CD4-positive, alpha-beta T cell treated with Interleukin-4 for 1 hour (primary cell): ENCODE measurements at regions not wholly inside any gene's neighbourhood (a gene's known extent, or its start where the extent isn't known, plus 50 kb on each side); places are given as distances from the start of the nearest gene placed in this dataset.
"Not testable (repeated sequence)": the region's sequence is repeated elsewhere in the genome, so short reads cannot be mapped to it uniquely, and the experiment has no call there.

Source experiments
- DNase-seq, 2 donors: peaks; one replicate each; pipeline ENCODE4 v3.0.0-alpha.2; 2020 to 2022

- DNase-seq, result no peak
Observed at GRCh38 chr10:121243609-121244241, 354.5 kb downstream of the FGFR2 start.

DNA sequence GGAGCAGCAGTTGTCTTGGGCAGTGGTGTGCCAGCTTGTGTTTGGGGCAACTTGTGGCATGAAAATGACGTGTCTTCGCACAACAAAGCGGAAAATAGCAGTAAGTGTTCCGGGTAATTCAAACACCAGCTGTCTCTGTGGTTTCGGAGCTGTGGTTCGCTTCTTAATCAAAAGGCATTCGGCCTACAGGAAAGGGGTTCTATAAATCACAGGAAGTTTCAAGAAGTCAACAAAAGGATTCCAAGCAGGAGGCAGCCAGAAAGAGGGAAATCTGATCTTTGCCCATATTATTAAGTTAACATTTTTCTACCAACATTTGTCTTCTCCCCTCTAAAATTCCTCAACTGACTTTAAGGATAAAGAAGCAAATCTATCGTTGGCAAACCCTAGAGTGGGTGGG lies 353.4 kb downstream of the FGFR2 start:
- DNase-seq, result no peak

GRCh38 chr10:121245754-121246153 lies 352.5 kb downstream of the FGFR2 start:
- no peak for DNase-seq

GRCh38 chr10:121248266-121248665 lies 350.0 kb downstream of the FGFR2 start:
- no peak for DNase-seq

- no peak for DNase-seq
Observed at GRCh38 chr10:121250995-121251764, 347.1 kb downstream of the FGFR2 start.

- DNase-seq, result no peak
Observed at GRCh38 chr10:121252756-121253155, 345.5 kb downstream of the FGFR2 start.

- DNase-seq, result no peak
Observed at GRCh38 chr10:121260377-121260776, 337.9 kb downstream of the FGFR2 start.

- DNase-seq, result no peak
Observed at GRCh38 chr10:121261665-121262064, 336.6 kb downstream of the FGFR2 start.

GRCh38 chr10:121262774-121263430 lies 335.3 kb downstream of the FGFR2 start:
- no peak for DNase-seq

GRCh38 chr10:121263431-121263783 lies 334.8 kb downstream of the FGFR2 start:
- no peak for DNase-seq

DNA sequence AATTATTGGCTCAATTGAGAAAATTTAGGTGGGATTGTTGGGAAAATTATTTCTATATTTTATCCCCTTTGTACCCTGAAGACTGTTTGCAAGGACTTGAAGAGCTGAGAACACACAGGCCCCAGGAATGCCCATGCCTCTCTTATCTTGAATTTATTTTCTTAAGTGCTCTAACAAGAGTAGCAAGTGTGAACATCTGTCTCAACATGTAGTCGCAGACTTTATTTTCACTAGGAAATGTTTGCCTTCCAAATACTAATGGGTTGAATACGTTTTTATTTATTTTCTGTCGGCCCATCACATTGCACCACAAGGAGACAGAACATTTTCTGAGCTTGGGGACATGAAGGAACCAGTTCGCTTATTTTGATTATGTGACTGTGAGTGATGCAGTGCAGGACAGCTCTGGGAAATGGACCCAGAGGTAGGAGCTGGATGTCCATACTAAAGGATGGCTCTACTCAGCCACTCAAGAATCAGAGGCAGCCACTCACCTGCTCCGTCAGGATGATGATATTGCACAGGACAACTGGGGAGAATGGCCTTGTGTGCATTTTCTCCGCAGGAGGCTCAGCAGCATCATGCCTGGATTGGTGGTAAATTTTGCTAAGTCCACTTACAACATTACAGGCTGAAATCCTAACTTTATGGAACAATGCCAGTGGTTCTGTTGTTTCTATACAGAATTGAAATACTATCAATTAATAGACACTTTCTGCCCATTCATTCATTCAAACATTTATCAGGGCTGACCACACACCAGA lies 332.7 kb downstream of the FGFR2 start:
- no peak for DNase-seq

DNA sequence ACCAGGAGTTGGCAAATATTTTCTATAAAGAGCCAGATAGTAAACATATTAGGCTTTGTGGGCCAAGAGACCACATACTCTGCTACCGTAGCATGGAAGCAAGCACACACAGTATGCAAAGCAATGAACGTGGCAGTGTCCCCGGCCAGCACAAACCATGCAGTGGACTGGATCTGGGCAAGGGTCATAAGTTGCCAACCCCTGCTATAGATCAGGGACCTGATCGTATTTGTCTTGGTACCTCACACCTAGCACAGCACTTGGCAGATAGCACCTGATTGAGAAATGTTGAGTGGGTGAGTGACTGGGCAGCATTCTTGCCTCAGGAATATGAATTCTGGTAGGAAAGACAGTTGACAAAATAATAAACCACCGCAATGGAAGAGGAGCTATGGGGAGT lies 331.9 kb downstream of the FGFR2 start:
- DNase-seq, result no peak

- no peak for DNase-seq
Observed at GRCh38 chr10:121267236-121268003, 330.8 kb downstream of the FGFR2 start.

DNA sequence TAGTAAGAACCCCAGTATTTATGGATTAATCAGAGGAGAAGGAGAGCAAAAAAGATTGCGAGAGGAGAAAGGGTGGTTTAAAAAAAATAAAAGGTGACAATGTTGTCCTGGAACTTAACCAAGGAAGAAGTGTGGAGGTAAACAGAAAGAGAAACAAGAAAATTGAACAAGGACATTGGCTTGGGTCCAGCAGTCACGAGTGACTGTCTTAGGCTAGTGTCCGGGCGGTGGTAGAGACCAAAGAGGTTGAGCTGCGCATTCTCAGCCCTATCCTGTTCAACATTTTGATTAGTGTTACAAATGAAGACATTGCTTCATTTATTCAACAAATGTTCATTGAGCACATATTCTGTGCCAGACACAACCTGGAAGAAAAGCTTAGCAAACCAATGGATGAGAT lies 329.9 kb downstream of the FGFR2 start:
- DNase-seq, result no peak

GRCh38 chr10:121268863-121269432 lies 329.3 kb downstream of the FGFR2 start:
- DNase-seq, result no peak

GRCh38 chr10:121270906-121271305 lies 327.3 kb downstream of the FGFR2 start:
- DNase-seq, result no peak

- DNase-seq, result no peak
Observed at GRCh38 chr10:121276046-121276445, 322.2 kb downstream of the FGFR2 start.

DNA sequence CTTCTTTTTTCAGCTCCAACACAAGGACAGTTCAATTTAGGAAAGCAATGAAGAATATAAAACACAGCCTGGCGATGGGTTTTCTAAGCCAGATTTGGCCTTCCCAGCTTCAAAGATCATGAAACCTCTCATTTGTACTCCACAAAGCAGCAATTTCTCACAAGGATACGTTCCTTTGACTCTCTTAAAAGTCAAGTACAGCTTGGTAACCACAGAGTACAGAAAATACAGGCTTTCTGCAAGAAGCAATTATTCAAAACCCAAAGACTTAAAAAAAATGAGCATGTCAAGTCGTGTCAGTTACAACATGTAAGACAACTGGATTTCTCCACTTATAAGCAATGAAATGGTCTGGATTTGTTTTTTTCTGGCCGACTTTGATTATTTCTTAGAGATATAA lies 321.4 kb downstream of the FGFR2 start:
- no peak for DNase-seq

- DNase-seq, result not testable (repeated sequence)
Observed at GRCh38 chr10:121278386-121278785, 319.9 kb downstream of the FGFR2 start.

GRCh38 chr10:121281576-121281975 lies 316.7 kb downstream of the FGFR2 start:
- DNase-seq, result no peak

- no peak for DNase-seq
Observed at GRCh38 chr10:121282264-121282663, 316.0 kb downstream of the FGFR2 start.

GRCh38 chr10:121282797-121283515 lies 315.3 kb downstream of the FGFR2 start:
- no peak for DNase-seq
